ENCODE measurements at regions not wholly inside any gene's neighbourhood (a gene's known extent, or its start where the extent isn't known, plus 50 kb on each side); places are given as distances from the start of the nearest gene placed in this dataset.

DNA sequence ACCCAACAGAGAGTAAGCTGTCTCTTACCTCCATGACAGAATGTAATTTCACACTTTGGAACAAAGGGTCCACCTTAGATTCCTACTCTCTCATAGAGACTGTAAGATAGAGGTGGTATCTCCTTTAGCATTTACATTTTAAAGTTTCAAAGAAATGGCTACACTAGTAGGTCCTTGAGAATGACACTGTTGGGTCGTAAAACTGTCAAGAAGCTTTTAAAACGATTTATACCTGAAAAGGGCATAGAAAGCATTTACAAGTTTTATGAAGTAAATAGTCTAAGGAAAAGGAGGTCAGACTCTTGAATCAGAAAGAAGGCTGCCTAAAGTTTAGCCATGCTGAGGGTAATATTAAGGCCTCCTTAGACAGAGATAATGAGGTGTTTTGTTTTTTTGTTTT, 1212.4 kb upstream of the PHF14 start:
- TF ChIP-seq, protein P1, sequence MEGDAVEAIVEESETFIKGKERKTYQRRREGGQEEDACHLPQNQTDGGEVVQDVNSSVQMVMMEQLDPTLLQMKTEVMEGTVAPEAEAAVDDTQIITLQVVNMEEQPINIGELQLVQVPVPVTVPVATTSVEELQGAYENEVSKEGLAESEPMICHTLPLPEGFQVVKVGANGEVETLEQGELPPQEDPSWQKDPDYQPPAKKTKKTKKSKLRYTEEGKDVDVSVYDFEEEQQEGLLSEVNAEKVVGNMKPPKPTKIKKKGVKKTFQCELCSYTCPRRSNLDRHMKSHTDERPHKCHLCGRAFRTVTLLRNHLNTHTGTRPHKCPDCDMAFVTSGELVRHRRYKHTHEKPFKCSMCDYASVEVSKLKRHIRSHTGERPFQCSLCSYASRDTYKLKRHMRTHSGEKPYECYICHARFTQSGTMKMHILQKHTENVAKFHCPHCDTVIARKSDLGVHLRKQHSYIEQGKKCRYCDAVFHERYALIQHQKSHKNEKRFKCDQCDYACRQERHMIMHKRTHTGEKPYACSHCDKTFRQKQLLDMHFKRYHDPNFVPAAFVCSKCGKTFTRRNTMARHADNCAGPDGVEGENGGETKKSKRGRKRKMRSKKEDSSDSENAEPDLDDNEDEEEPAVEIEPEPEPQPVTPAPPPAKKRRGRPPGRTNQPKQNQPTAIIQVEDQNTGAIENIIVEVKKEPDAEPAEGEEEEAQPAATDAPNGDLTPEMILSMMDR (IDR thresholded peaks at IDR 0.05; ENCODE audit: low read length) = no peak
- no peak for TF ChIP-seq EZH2 (IDR thresholded peaks at IDR 0.05; ENCODE audit: borderline replicate concordance, low read length)

Measured in OCI-LY1 (cell line).